K562 (cell line): ENCODE measurements at regions not wholly inside any gene's neighbourhood (a gene's known extent, or its start where the extent isn't known, plus 50 kb on each side); places are given as distances from the start of the nearest gene placed in this dataset.

Experiments used
- ATAC-seq: fragments of 200-7000 bp; cut with Tn5 transposase; 3 replicates; pipeline ENCODE4 v1.9.1; 2020; ENCODE audit warnings: moderate library complexity
- BruUV-seq: library from RNA; stranded (reverse); fragments of 400-500 nt; replicated peaks from 2 replicates; lab custom pipeline; 2021; lab: Mats Ljungman, UMichigan
- CTCF ChIA-PET: fragments of 300-600 bp; formaldehyde crosslinking; extraction: SDS; loops from one replicate; lab custom pipeline; 2021; ENCODE audit warnings: low intra/inter-chr PET ratio; lab: Yijun Ruan, JAX
- POLR2A ChIA-PET: fragments of 300-600, 350-650 bp; sonication (Branson Sonifier 250); formaldehyde crosslinking; extraction: SDS; loops from one replicate; lab custom pipeline; 2021; ENCODE audit warnings: antibody characterized with exemption, inconsistent platforms; lab: Yijun Ruan, JAX
- DNase-seq, 4 experiments: peaks; one replicate each; pipeline versions ENCODE4 v3.0.0 to v3.0.0-alpha.2; 2011 to 2018; ENCODE audit warnings: low spot score in 3 of 4, mixed read lengths in 3 of 4; ENCODE audit errors: extremely low read depth in 1 of 4
- FAIRE-seq: peaks from 2 replicates; lab custom pipeline; 2011; peaks lifted over from hg19 to GRCh38; lab: Jason Lieb, UNC
- H2AFZ ChIP-seq: 2 replicates; pipeline ENCODE4 v1.6.0; 2011; ENCODE audit warnings: low read depth, low read length, control low read depth, inconsistent platforms
- H3K27ac ChIP-seq: fragments of 200-600 bp; 3 replicates; pipeline ENCODE4 v1.8.0; 2011; ENCODE audit warnings: low read depth, mild to moderate bottlenecking, control low read depth, inconsistent platforms, low read length, moderate library complexity, mixed read lengths; ENCODE audit errors: extremely low read depth
- H3K27me3 ChIP-seq, 2 experiments: fragments of 300-600 bp in 1 of 2; 2 replicates in 1 of 2; 3 replicates in 1 of 2; pipeline versions ENCODE4 v1.6.0 to v1.8.0; 2011; ENCODE audit warnings: inconsistent platforms in 2 of 2, low read length in 2 of 2, mild to moderate bottlenecking in 1 of 2, mixed read lengths in 1 of 2, moderate library complexity in 1 of 2; ENCODE audit not compliant: control insufficient read depth in 2 of 2, insufficient read depth in 2 of 2
- H3K36me3 ChIP-seq: fragments of 300-600 bp; 3 replicates; pipeline ENCODE4 v1.8.0; 2011; ENCODE audit warnings: mild to moderate bottlenecking, low read length, inconsistent platforms; ENCODE audit not compliant: control insufficient read depth, insufficient read depth
- H3K4me1 ChIP-seq, 2 experiments: fragments of 200-600 bp in 1 of 2; replicated peaks in 1 of 2; 2 replicates in 1 of 2; 3 replicates in 1 of 2; pipeline versions ENCODE4 v1.5.1 to v1.8.0; 2011; ENCODE audit warnings: inconsistent platforms in 2 of 2, low read length in 2 of 2, mild to moderate bottlenecking in 1 of 2, mixed read lengths in 1 of 2, moderate library complexity in 1 of 2; ENCODE audit not compliant: control insufficient read depth in 2 of 2, insufficient read depth in 2 of 2
- H3K4me2 ChIP-seq: 2 replicates; pipeline ENCODE4 v1.6.1; 2011; ENCODE audit warnings: low read length, control low read depth, inconsistent platforms, mixed read lengths; ENCODE audit not compliant: insufficient read depth
- H3K4me3 ChIP-seq: fragments of 200-600 bp; sonication (generic), shearing (Covaris generic); 2 replicates; pipeline ENCODE4 v1.5.1; 2016; ENCODE audit warnings: control low read depth, inconsistent platforms
- H3K79me2 ChIP-seq: fragments of 200-600 bp; 3 replicates; pipeline ENCODE4 v1.8.0; 2011; ENCODE audit warnings: low read length, inconsistent platforms; ENCODE audit not compliant: control insufficient read depth, insufficient read depth
- H3K9ac ChIP-seq, 2 experiments: 2 replicates each; pipeline versions ENCODE4 v1.6.0 to v1.6.1; 2011; ENCODE audit warnings: low read depth in 2 of 2, low read length in 2 of 2, control low read depth in 1 of 2, inconsistent platforms in 1 of 2, mild to moderate bottlenecking in 1 of 2, mixed read lengths in 1 of 2; ENCODE audit not compliant: insufficient read depth in 1 of 2
- H3K9me1 ChIP-seq: one replicate; pipeline ENCODE4 v1.6.0; 2011; ENCODE audit warnings: inconsistent platforms, mild to moderate bottlenecking, low read length, moderate library complexity; ENCODE audit not compliant: control insufficient read depth, insufficient read depth
- H3K9me3 ChIP-seq: replicated peaks from 2 replicates; pipeline ENCODE4 v1.5.1; 2011; ENCODE audit warnings: low read depth, low read length, inconsistent platforms; ENCODE audit not compliant: control insufficient read depth, insufficient read depth
- H4K20me1 ChIP-seq: replicated peaks from 2 replicates; pipeline ENCODE4 v1.6.1; 2011; ENCODE audit warnings: low read length, inconsistent platforms, mixed read lengths; ENCODE audit not compliant: control insufficient read depth, insufficient read depth
- ARHGAP35 ChIP-seq: fragments of 450-650 bp; IDR thresholded peaks from 2 replicates; pipeline ENCODE4 v1.6.1; 2018; ENCODE audit not compliant: partially characterized antibody
- CBX8 ChIP-seq: fragments of 200-600 bp; sonication (generic); IDR thresholded peaks from 2 replicates; pipeline ENCODE4 v1.6.1; 2012; ENCODE audit warnings: borderline replicate concordance, mixed run types, low read depth, mild to moderate bottlenecking, moderate library complexity, mixed read lengths, low read length, control low read depth, inconsistent platforms; ENCODE audit not compliant: poor library complexity, severe bottlenecking; ENCODE audit errors: extremely low read depth
- CREBBP ChIP-seq: IDR thresholded peaks from one replicate; pipeline ENCODE4 v1.6.1; 2012; ENCODE audit warnings: low read depth, mild to moderate bottlenecking, control low read depth, inconsistent platforms, low read length
- ESRRB ChIP-seq: fragments of 250-450 bp; sonication (Bioruptor Pico); IDR thresholded peaks from 2 replicates; pipeline ENCODE4 v1.5.0; 2020; ENCODE audit warnings: mild to moderate bottlenecking, moderate library complexity, borderline replicate concordance
- MEF2A ChIP-seq: IDR thresholded peaks from 2 replicates; pipeline ENCODE4 v1.6.1; 2011; ENCODE audit warnings: low read depth, mild to moderate bottlenecking, low read length, moderate library complexity; ENCODE audit not compliant: control insufficient read depth
- MXI1 ChIP-seq: IDR thresholded peaks from 2 replicates; pipeline ENCODE4 v1.6.1; 2011; ENCODE audit warnings: low read depth, mild to moderate bottlenecking, improper control_type of control experiment, low read length
- ZNF184 ChIP-seq: sonication (generic); formaldehyde crosslinking; IDR thresholded peaks from 2 replicates; pipeline ENCODE4 v1.5.0; 2020; ENCODE audit warnings: missing genetic modification reagents
- ZNF668 ChIP-seq: fragments of 250-450 bp; sonication (Bioruptor Pico); IDR thresholded peaks from 2 replicates; pipeline ENCODE4 v1.8.0; 2022; ENCODE audit warnings: mild to moderate bottlenecking, inconsistent platforms
- WGBS: fragments of 100-300 bp; shearing (Covaris generic); methylation state at CpG from one replicate; pipeline ENCODE4 v1.1.6; 2016; ENCODE audit warnings: low coverage, mixed read lengths; ENCODE audit not compliant: insufficient coverage; ENCODE audit errors: missing lambda C conversion rate; 5-methylcytosine and 5-hydroxymethylcytosine counted together
- in situ Hi-C: fragments of 300-500 bp; cut with MboI; formaldehyde crosslinking; loops from 4 replicates; pipeline ENCODE4 v1.15.0; 2018; ENCODE audit warnings: inconsistent platforms, mixed read lengths
- intact Hi-C: fragments of 100-400 bp; cut with micrococcal nuclease; formaldehyde crosslinking; loops from 2 replicates; pipeline ENCODE4 v1.14.2; 2022
- TF ChIP-seq, protein P1 (sequence below): fragments of 450-650 bp; IDR thresholded peaks from 2 replicates; pipeline ENCODE4 v1.6.1; 2016; ENCODE audit warnings: borderline replicate concordance

DNA sequence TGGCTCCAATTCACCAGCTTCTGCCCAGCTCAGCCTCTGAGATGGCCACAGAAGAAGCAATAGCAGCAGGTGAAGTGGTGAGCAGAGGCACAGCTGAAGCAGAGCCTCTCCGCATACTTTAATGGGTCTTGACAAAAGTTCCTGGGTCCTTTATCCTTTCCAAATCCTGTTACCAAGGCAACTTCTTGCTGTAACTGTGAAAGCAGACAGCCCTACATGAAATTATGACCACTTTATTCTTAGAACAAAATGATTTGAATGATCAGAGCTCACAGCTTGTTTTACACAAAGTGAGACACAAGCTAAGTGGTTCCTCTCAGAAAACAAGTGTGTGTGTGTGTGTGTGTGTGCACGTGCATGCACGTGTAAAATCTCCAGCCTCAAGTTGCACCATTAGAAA lies 245.6 kb downstream of the HTR7 start (continued):
- TF ChIP-seq CREBBP (no peak), CBX8 (no peak), ZNF184 (no peak), MXI1 (no peak), ARHGAP35 (no peak), ZNF668 (no peak)

DNA sequence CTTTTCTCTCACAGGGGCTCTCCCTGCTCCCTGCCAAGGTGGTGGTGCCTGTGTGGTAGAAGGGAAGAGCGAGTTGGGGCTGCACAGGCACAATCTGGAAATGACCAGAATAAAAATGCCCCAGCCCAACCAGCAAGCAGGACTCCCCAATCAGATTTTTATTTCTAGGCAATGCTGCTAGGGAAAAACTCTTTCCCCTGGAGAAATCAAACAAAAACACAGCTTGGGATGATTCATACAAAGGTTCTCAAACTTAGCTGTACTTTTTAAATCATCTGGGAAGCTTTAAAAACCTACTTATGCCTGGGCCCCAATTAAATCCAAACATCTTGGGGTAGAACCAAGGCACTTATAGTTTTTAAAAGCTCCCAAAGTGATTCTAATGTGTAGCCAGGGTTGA lies 243.2 kb downstream of the HTR7 start:
- Histone ChIP-seq H3K27me3 (no peaks in the 10 kb centered on the region), H2AFZ (no peak overlapping the region), H4K20me1 (no peaks in the 10 kb centered on the region), H3K27ac (no peak overlapping the region), H3K9me3 (no peaks in the 10 kb centered on the region), H3K4me1 (no peaks in the 10 kb centered on the region), H3K36me3 (no peaks in the 10 kb centered on the region), H3K9me1 (no peaks in the 10 kb centered on the region), H3K79me2 (no peaks in the 10 kb centered on the region), H3K9ac (no peak overlapping the region), H3K4me2 (no peak overlapping the region), H3K4me3 (no peak overlapping the region)
- intact Hi-C loops = no loop called here
- FAIRE-seq (no peak), ATAC-seq (no peak), DNase-seq (no peak)
- in situ Hi-C loops = no loop called here
- POLR2A ChIA-PET = no interaction called here
- no TSS peak for BruUV-seq
- CTCF ChIA-PET = no interaction called here
- TF ChIP-seq, protein P1, sequence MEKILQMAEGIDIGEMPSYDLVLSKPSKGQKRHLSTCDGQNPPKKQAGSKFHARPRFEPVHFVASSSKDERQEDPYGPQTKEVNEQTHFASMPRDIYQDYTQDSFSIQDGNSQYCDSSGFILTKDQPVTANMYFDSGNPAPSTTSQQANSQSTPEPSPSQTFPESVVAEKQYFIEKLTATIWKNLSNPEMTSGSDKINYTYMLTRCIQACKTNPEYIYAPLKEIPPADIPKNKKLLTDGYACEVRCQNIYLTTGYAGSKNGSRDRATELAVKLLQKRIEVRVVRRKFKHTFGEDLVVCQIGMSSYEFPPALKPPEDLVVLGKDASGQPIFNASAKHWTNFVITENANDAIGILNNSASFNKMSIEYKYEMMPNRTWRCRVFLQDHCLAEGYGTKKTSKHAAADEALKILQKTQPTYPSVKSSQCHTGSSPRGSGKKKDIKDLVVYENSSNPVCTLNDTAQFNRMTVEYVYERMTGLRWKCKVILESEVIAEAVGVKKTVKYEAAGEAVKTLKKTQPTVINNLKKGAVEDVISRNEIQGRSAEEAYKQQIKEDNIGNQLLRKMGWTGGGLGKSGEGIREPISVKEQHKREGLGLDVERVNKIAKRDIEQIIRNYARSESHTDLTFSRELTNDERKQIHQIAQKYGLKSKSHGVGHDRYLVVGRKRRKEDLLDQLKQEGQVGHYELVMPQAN = no peak
- TF ChIP-seq ESRRB (no peak), MEF2A (no peak)
- TF ChIP-seq, all 486 proteins: peak for 0
- 0% methylated on average over 1 of the region's 1 CpG for WGBS
